Activated CD8-positive, alpha-beta T cell treated with anti-CD3 and anti-CD28 coated beads for 36 hours (primary cell): ENCODE measurements at regions not wholly inside any gene's neighbourhood (a gene's known extent, or its start where the extent isn't known, plus 50 kb on each side); places are given as distances from the start of the nearest gene placed in this dataset.

Source experiments
- ATAC-seq: fragments of 200-7000 bp; cut with Tn5 transposase; one replicate; pipeline ENCODE4 v1.10.0; 2021; ENCODE audit warnings: mild to moderate bottlenecking, moderate library complexity
- CTCF ChIA-PET: fragments of 350-600 bp; sonication (Branson Sonifier 250); formaldehyde crosslinking; loops from one replicate; lab custom pipeline; 2021; ENCODE audit warnings: antibody characterized with exemption; lab: Charles Lee
- POLR2A ChIA-PET: fragments of 350-600 bp; sonication (Branson Sonifier 250); formaldehyde crosslinking; loops from one replicate; lab custom pipeline; 2021; ENCODE audit warnings: antibody characterized with exemption; lab: Charles Lee
- DNase-seq: peaks from one replicate; pipeline ENCODE4 v3.0.0-alpha.2; 2020
- H3K27ac Mint-ChIP-seq: one replicate; pipeline ENCODE4 v1.8.0; 2021; ENCODE audit warnings: mild to moderate bottlenecking, mixed read lengths
- H3K27me3 Mint-ChIP-seq: one replicate; pipeline ENCODE4 v1.8.0; 2021; ENCODE audit warnings: mixed read lengths
- H3K36me3 Mint-ChIP-seq: one replicate; pipeline ENCODE4 v1.8.0; 2021; ENCODE audit warnings: low read depth, mixed read lengths
- H3K4me1 Mint-ChIP-seq: one replicate; pipeline ENCODE4 v1.8.0; 2021; ENCODE audit warnings: low read depth, mixed read lengths
- H3K4me3 Mint-ChIP-seq: one replicate; pipeline ENCODE4 v1.8.0; 2021; ENCODE audit warnings: mild to moderate bottlenecking, moderate library complexity, mixed read lengths
- H3K9me3 Mint-ChIP-seq: one replicate; pipeline ENCODE4 v1.8.0; 2021; ENCODE audit warnings: mixed read lengths
- intact Hi-C: fragments of 100-400 bp; cut with micrococcal nuclease; formaldehyde crosslinking; loops from one replicate; pipeline ENCODE4 v1.10.0; 2022
- TF ChIP-seq, protein P1 (sequence below): fragments of 200-600 bp; IDR thresholded peaks from one replicate; pipeline ENCODE4 v1.8.0; 2022; ENCODE audit warnings: antibody characterized with exemption, mild to moderate bottlenecking

DNA sequence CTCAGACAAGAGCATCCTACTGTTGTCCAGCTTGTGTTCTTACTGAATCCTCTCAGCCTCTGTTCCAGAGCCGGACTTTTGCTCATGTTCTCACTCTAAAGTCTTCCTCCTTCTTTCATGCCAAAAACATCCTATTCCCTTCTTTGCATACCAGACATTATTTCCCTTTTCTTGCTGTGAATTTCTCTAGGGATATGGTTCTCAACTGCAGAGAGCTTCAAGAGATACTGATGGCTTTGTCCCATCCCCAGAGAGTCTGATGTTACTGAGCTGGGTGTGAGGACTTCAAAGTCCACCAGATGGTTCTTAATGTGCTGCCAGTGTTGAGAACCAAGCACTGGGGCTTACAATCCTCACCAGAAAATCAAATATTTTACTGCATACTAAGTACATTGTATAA, 98.6 kb upstream of the FER start:
- ATAC-seq (no peak), DNase-seq (no peak)
- CTCF ChIA-PET: interaction anchor here (1.1 to 2.0 kb wide), 3 partner anchors 7 to 24 kb away, joined by 4 to 10 read pairs (median 4); no protein-coding TSS in a partner anchor
- Mint-ChIP-seq H3K4me1 (no peaks in the 10 kb centered on the region), H3K36me3 (peaks cover 3% of the 10 kb centered on the region), H3K4me3 (no peak overlapping the region), H3K27me3 (peaks cover 5% of the 10 kb centered on the region), H3K9me3 (peaks cover 8% of the 10 kb centered on the region), H3K27ac (no peak overlapping the region)
- intact Hi-C loops: no loop called here
- TF ChIP-seq, protein P1, sequence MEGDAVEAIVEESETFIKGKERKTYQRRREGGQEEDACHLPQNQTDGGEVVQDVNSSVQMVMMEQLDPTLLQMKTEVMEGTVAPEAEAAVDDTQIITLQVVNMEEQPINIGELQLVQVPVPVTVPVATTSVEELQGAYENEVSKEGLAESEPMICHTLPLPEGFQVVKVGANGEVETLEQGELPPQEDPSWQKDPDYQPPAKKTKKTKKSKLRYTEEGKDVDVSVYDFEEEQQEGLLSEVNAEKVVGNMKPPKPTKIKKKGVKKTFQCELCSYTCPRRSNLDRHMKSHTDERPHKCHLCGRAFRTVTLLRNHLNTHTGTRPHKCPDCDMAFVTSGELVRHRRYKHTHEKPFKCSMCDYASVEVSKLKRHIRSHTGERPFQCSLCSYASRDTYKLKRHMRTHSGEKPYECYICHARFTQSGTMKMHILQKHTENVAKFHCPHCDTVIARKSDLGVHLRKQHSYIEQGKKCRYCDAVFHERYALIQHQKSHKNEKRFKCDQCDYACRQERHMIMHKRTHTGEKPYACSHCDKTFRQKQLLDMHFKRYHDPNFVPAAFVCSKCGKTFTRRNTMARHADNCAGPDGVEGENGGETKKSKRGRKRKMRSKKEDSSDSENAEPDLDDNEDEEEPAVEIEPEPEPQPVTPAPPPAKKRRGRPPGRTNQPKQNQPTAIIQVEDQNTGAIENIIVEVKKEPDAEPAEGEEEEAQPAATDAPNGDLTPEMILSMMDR: no peak
- POLR2A ChIA-PET: no interaction called here

DNA sequence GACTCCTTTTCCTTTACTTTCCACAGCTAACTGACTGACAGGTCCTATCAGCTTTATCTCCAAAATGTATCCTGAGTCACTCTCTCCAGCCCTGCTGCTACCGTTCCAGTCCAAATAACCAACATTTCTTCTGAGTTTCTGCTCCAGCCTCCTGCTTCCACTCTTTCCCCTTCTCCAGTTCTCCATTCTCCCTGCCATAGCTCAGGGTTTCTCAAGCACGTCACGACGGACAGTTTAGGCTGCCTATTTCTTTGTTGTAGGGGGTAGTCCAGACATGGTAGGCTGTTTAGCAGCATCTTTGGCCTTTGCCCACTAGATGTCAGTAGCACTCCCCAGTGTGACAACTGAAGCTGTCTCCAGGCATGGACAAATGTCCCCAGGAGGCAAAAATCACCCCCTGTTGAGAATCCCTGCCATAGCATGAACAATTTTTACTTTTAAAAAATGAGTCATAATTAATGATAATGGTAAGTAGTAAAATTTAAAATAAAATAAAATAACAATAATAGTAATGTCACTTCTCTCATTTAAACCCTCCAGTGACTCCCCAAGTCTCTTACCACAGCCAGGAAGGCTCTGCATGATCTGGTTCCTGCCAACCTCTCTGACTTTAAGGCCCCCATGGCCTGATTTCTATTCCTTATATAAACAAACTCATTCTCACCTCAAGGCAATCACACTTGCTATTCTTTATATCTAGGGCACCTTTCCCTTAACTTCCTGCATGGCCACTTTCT, 105.4 kb upstream of the FER start:
- Mint-ChIP-seq H3K27ac (peak overlapping the region; percentile 2), H3K9me3 (peaks cover 6% of the 10 kb centered on the region), H3K27me3 (no peaks in the 10 kb centered on the region), H3K4me3 (no peak overlapping the region), H3K4me1 (peaks cover 2% of the 10 kb centered on the region), H3K36me3 (peaks cover 3% of the 10 kb centered on the region)
- DNase-seq: peak; percentile 71
- ATAC-seq: peak; percentile 97
- intact Hi-C loops: no loop called here
- CTCF ChIA-PET: interaction anchor here (0.5 to 2.6 kb wide), 27 partner anchors 8 to 1046 kb away, joined by 3 to 16 read pairs (median 4); no protein-coding TSS in a partner anchor
- POLR2A ChIA-PET: no interaction called here
- TF ChIP-seq, protein P1: peak; percentile 89

- TF ChIP-seq, protein P1: no peak
- POLR2A ChIA-PET: no interaction called here
- no peak overlapping the region for H3K4me3 Mint-ChIP-seq
- no peaks in the 10 kb centered on the region for H3K36me3 Mint-ChIP-seq
- no peak overlapping the region for H3K27ac Mint-ChIP-seq
- H3K4me1 Mint-ChIP-seq: peaks cover 2% of the 10 kb centered on the region
- H3K27me3 Mint-ChIP-seq: no peaks in the 10 kb centered on the region
- ATAC-seq (no peak), DNase-seq (no peak)
- intact Hi-C loops: no loop called here
- no peaks in the 10 kb centered on the region for H3K9me3 Mint-ChIP-seq
- CTCF ChIA-PET: interaction anchor here (0.7 to 2.6 kb wide), 26 partner anchors 8 to 1047 kb away, joined by 3 to 16 read pairs (median 4); no protein-coding TSS in a partner anchor
Observed at GRCh38 chr5:108641596-108641995, 106.1 kb upstream of the FER start.

DNA sequence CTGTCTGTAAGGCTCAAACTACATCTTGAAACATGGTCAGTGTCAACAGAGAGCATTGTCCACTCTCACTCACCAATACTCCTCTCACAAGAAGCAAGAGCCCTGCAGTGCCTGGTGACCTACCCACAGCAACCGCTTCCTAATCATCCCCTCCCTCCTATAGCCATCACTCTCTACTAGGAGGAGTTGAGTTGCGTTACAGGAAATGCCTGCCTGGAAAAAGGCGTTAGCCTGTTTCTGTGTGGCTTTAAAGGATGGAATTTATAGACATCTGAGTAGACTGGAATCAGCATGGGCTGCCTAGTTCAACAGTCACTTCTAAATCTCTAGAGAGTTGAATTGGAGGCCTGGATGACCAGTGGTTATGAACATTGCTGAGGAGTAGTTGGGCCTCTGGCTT, 108.3 kb upstream of the FER start:
- H3K4me3 Mint-ChIP-seq: no peak overlapping the region

GRCh38 chr5:108638021-108638420, 109.7 kb upstream of the FER start:
- ChIA-PET POLR2A (no interaction called here), CTCF (interaction anchor here (0.5 kb wide), 1 partner anchor 432 kb away, joined by 4 read pairs; no protein-coding TSS in a partner anchor)
- Mint-ChIP-seq H3K27me3 (no peaks in the 10 kb centered on the region), H3K9me3 (no peaks in the 10 kb centered on the region), H3K4me1 (peaks cover 6% of the 10 kb centered on the region), H3K36me3 (no peaks in the 10 kb centered on the region), H3K4me3 (no peak overlapping the region), H3K27ac (no peak overlapping the region)
- no peak for ATAC-seq
- intact Hi-C loops: no loop called here
- TF ChIP-seq, protein P1: no peak
- no peak for DNase-seq

More for the DNA sequence above, 108.3 kb upstream of the FER start:
- no peak overlapping the region for H3K27ac Mint-ChIP-seq
- intact Hi-C loops: no loop called here
- no peaks in the 10 kb centered on the region for H3K9me3 Mint-ChIP-seq
- no peak for ATAC-seq
- POLR2A ChIA-PET: no interaction called here
- no peaks in the 10 kb centered on the region for H3K36me3 Mint-ChIP-seq
- DNase-seq: no peak
- peaks cover 6% of the 10 kb centered on the region for H3K4me1 Mint-ChIP-seq
- CTCF ChIA-PET: no interaction called here
- TF ChIP-seq, protein P1: no peak
- no peaks in the 10 kb centered on the region for H3K27me3 Mint-ChIP-seq
